ENCODE measurements at regions not wholly inside any gene's neighbourhood (a gene's known extent, or its start where the extent isn't known, plus 50 kb on each side); places are given as distances from the start of the nearest gene placed in this dataset.

- TF ChIP-seq, protein P1, sequence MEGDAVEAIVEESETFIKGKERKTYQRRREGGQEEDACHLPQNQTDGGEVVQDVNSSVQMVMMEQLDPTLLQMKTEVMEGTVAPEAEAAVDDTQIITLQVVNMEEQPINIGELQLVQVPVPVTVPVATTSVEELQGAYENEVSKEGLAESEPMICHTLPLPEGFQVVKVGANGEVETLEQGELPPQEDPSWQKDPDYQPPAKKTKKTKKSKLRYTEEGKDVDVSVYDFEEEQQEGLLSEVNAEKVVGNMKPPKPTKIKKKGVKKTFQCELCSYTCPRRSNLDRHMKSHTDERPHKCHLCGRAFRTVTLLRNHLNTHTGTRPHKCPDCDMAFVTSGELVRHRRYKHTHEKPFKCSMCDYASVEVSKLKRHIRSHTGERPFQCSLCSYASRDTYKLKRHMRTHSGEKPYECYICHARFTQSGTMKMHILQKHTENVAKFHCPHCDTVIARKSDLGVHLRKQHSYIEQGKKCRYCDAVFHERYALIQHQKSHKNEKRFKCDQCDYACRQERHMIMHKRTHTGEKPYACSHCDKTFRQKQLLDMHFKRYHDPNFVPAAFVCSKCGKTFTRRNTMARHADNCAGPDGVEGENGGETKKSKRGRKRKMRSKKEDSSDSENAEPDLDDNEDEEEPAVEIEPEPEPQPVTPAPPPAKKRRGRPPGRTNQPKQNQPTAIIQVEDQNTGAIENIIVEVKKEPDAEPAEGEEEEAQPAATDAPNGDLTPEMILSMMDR (IDR thresholded peaks at IDR 0.05), result no peak
- no peak for TF ChIP-seq POLR2A (IDR thresholded peaks at IDR 0.05)
Observed at GRCh38 chr11:111123463-111124398, 121.8 kb upstream of the POU2AF2 start.
